SK-N-SH (cell line): ENCODE measurements at regions not wholly inside any gene's neighbourhood (a gene's known extent, or its start where the extent isn't known, plus 50 kb on each side); places are given as distances from the start of the nearest gene placed in this dataset.

Experiments used
- SMC3 ChIP-seq: IDR thresholded peaks from 2 replicates; pipeline ENCODE4 v1.6.1; 2012; ENCODE audit warnings: low read depth, low read length, improper control_type of control experiment
- TCF12 ChIP-seq: IDR thresholded peaks from 2 replicates; pipeline ENCODE4 v1.4.0; 2012

DNA sequence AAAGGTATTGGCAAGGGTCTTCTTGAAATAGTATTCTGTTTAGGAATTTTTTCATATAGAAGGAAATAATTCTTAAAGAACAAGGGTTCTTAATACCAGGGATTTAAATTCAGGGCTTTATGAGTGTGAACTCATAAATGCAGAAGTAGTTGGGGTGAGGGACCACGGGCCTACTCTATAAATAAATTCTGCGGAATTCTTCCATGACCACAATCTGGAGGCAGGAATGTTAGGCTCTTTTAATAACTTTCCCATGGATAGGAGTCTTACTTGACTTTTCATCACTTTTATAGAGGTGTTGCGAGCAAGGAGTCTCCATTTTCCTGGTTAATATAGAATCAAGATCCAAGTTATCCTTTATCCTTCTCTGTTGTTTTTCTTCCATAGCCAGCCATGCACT lies 76.7 kb upstream of the SLC4A4 start:
- TF ChIP-seq SMC3 (no peak), TCF12 (no peak)
